ENCODE measurements at regions not wholly inside any gene's neighbourhood (a gene's known extent, or its start where the extent isn't known, plus 50 kb on each side); places are given as distances from the start of the nearest gene placed in this dataset.

DNA sequence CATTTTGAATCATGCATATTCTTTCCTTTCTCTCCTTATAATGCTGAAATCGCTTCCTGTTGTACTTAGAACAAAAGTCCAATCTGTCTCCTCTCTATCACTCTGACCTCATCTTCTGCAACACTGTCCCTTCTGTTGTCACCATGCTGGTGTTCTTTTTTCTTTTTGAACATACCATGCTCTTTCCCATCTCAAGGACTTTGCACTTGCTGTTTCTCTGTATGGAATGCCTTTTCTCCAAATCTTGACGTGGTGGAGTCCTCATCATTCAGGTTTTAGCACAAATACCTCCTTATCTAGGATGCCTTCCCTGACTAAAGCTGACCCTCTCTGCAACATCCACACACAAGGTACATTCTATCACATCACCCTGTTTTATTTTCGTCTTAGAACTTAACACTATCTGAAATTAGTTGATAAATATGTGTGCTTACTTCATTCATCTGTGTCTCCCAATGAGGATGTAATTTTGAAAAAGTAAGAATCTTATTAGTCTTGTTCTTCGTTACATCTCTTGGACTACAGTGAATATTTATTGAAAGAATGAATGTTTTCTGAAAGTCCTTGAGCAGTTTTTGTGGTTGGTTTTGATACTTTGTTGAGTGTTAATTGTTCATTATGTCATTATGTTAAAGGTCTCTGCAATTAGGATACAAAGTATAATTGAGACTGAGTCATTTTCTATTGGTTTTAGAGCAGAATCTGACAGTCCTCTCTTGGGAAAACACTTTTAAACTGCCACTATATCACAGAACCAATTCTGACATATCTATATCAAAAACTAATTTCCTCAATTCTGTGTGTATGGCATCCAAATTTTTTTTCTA lies 145.3 kb upstream of the RASA1 start:
- no peak for TF ChIP-seq EP300 (IDR thresholded peaks at IDR 0.05; ENCODE audit: low read depth)
- TF ChIP-seq, protein P1, sequence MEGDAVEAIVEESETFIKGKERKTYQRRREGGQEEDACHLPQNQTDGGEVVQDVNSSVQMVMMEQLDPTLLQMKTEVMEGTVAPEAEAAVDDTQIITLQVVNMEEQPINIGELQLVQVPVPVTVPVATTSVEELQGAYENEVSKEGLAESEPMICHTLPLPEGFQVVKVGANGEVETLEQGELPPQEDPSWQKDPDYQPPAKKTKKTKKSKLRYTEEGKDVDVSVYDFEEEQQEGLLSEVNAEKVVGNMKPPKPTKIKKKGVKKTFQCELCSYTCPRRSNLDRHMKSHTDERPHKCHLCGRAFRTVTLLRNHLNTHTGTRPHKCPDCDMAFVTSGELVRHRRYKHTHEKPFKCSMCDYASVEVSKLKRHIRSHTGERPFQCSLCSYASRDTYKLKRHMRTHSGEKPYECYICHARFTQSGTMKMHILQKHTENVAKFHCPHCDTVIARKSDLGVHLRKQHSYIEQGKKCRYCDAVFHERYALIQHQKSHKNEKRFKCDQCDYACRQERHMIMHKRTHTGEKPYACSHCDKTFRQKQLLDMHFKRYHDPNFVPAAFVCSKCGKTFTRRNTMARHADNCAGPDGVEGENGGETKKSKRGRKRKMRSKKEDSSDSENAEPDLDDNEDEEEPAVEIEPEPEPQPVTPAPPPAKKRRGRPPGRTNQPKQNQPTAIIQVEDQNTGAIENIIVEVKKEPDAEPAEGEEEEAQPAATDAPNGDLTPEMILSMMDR (IDR thresholded peaks at IDR 0.05) = no peak
- no peak for TF ChIP-seq POLR2A (IDR thresholded peaks at IDR 0.05)
